LoVo (cell line): ENCODE measurements at regions not wholly inside any gene's neighbourhood (a gene's known extent, or its start where the extent isn't known, plus 50 kb on each side); places are given as distances from the start of the nearest gene placed in this dataset.
"Not testable (repeated sequence)": the region's sequence is repeated elsewhere in the genome, so short reads cannot be mapped to it uniquely, and the experiment has no call there.

Experiments used
- DNase-seq: peaks from one replicate; pipeline ENCODE4 v3.0.0-alpha.2; 2016; ENCODE audit warnings: low spot score

DNA sequence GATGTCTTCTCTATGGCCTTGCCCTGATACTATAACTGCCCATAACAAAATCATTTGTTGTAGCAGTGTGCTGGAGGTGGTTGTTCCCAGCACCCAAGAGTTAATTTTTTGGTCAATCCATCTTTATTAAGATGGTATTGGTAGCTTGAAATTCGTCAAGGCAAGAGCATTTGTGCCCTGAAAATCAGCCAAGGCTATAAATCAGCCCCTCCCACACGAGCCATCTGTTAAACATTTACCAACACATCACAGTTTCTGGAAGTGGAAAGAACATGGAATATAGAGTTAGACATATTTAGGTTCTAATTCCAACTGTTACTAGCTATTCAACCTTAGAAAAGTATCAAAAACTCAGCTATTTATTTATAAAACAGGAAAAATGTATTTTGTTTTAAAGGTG is 888.4 kb upstream of the GJE1 start:
- DNase-seq: no peak

DNA sequence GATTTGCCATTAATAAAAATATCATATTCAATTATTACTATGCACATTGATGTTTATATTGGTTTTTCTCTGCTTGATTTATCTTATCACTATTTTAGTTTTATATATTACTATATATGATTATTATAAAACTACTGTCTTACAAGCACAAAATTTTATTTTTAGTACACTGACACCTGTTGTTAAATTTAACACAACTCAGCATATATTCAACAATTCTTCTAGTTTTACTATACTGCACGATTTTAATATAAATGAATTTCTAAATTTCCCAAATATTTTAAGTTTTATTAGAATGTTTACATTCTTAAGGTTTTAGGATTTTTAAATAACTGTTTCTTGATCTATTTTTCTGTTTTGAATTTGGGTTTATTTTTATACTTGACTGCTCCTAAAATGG is 889.8 kb upstream of the GJE1 start:
- DNase-seq: no peak

DNA sequence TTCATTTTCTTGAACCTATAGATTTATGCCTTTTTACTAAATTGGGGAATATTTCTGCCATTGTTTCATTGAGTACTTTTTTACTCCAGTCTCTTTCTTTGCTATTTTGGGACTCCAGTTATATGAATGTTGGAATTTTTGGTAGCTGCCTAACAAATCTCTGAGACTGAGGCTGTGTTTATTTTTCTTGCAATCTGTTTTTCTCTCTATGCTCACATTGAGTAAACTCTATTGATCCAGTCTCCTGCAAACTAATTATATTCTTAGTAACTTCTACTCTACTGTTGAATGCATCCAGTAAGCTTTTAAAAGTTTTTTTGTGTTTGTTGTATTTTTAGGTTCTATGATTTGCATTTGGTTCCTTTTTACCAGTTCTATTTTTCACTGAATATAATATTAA is 903.4 kb upstream of the GJE1 start:
- DNase-seq: no peak

DNA sequence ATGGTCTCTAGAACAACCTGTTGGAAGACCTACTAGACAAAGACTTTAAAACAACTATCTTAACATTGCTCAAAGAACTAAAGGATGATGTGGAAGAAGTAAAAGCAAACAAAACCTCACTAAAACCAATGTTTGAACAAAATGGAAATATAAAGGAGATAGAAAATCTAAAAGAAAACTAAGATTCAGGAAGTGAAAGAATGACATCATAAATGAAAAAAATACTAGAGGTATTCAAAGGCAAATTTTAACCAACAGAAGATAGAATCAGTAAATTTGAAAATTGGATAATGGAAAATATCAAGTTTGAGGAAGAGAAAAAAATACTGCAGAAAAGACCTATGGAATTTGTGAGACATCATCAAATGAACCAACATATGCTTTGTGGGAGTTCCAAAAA is 914.1 kb upstream of the GJE1 start:
- DNase-seq: no peak

DNA sequence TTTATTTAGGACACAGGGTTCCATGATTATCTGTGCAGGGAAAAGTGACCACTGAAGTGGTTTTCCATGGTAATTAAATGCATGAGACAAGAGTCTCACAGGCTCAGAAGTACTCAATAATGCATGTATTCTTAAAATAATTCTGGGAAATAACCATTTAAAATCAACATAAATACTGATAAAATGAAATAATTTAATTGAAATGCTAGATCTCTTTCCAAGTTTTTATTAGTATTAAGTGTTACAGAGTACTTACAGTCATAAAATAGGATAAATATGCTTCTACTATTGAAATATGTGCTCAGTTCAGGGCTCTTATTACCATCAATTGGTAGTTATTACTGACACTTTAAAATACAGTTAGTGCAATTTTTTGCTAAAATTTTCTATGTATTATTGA is 916.0 kb upstream of the GJE1 start:
- no peak for DNase-seq

DNA sequence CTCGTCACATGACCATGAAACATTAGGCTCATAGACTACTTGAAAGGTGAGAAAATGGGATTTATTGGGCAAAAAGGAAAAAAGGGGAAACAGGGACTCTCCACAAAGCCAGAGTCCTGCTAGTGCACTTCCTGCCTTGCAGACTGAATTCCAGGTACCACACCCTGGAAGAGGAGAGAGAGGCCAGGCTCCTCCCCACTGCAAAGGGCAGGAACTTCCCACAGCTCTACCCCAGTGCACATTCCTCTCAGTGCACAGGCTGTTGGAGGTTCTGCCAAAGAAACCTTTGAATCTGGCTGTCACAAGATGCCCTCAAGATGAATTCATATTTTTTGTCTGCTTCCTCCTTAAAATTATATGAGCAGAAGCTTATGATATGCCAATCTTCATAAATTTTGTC is 920.4 kb upstream of the GJE1 start:
- peak; percentile 9 for DNase-seq

DNA sequence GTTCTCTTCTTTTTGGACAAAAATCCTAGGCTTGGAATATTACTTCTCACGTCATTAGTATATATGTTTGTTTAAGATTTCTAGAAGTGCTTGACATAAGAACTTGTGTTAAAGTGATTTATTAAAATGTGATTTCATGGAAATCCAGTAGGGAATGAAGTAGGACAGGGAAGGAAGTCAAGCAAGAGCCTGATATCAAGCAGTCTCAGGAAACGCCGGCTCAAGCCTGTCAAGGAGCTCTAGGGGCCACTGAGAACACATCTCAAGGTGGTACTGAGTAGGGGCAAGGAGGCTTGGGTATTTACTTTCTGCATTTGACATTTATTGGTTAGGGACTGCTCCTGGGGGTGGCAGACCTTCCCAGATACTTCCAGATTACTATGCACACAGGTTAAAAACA is 920.9 kb upstream of the GJE1 start:
- no peak for DNase-seq

DNA sequence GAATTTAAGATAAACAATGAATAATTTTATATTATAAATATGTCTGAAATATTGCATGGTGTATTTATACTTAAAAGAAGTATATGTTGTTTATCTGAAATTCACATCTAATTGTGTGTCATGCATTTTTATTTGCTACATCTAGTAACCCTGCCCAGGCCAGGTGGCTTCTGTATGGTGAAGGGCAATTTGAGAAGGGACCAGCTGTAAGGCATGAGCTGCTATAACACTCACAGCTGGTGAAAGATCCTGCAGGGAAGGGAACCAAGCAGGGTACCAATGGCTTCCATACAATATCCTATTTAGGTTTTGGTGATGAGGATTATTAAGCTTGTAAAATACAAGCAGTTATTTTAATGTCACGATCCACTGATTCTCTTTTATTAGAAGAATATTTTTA is 921.8 kb upstream of the GJE1 start:
- no peak for DNase-seq

DNA sequence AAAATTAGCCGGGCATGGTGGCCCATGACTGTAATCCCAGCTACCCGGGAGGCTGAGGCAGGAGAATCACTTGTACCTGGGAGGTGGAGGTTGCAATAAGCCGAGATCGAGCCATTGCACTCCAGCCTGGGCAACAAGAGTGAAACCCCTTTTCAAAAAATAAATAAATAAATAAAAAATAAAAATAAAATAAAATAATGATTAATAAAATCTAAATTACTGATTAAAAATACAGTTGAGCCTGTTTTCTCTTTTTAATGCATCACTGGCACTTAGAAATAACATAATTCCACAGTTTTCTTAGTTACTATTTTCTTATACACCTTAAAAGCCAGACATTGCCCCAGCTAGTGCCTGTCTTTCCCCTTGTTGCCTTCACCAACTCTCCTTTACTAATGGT is 922.8 kb upstream of the GJE1 start:
- no peak for DNase-seq

DNA sequence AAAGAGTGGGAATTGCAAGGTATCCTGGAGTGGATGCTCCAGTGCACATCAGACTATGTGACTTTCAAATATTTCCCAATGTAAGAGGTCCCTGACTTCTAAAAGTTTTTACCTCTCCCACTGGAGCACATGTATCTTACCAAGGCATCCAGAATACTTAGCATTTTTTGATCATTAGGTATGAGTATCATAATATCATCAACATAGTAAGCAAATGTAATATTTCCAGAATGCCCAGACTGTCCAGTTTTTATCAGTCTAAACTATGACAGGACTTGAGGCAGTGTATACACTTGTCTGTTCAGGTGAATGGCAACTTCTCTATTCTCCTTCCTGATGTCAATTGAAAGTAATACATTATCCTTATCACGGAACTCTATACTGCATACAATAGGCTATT is 924.6 kb upstream of the GJE1 start:
- DNase-seq: no peak

DNA sequence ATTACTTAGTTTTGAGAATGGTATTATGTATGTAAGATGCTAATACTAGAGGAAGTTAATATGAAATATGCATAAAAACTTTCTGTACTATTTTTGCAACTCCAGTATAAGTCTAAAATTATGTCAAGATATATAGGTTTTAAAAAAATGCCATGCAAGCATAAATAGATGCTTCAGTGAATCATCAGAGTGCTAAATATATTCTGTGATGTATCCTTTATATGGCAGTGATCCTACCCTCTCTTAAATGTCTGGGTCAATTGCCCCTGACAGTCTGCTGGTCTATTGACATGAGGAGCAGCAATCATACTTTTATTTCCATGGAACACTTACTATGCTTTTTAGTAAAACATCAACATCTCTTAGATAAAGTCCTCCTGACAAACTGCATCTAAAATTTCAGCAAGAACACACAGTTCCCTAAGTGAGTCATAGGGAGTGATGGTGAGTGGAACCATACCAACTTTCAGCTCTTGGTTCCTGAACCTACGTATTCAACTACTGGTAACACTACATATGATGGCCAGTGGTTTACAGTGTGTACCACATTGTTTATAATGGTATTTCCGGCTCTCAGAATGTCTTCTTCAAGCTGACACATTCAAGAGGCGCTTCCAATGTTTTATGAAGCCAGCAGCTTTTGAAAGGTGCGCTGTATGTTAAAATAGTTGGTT is 928.7 kb upstream of the GJE1 start:
- no peak for DNase-seq

DNA sequence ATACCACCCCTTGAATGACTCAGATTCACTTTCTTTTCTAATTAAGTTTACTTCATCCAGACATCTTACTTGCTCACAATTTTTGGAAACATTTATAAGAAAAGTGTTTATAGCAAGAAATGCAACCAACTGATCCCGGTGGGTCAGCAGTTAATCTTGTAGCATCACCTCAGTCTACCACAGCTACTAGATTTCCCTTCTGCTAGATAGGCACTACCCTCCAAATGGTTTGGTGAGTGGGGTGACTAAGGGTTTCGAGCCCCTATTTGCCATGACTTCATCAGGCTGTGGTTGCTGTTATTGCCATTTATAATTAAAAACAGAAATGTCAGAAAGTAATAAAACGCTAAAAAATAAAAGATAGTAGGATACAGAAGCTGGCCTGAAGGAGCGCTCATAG is 930.1 kb upstream of the GJE1 start:
- no peak for DNase-seq

DNA sequence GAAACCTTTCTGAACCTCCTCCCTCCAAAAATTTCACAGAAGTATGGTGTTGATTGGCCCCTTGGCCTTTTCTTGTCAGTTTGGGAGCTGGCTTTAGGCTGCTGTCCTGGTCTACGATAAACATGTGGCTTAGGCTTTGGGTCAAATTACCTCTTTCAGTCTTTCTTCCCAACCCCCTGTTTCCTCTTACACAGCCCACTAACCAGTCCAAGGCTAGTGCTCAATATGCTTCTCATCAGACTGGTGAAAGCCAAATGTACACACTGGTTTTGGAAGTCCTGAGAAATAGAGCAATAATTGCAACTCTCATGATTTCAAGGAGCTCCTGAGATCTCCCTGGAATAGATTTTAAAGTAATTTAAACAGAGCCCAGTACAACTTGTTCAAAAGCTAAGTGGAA is 933.7 kb upstream of the GJE1 start:
- no peak for DNase-seq

DNA sequence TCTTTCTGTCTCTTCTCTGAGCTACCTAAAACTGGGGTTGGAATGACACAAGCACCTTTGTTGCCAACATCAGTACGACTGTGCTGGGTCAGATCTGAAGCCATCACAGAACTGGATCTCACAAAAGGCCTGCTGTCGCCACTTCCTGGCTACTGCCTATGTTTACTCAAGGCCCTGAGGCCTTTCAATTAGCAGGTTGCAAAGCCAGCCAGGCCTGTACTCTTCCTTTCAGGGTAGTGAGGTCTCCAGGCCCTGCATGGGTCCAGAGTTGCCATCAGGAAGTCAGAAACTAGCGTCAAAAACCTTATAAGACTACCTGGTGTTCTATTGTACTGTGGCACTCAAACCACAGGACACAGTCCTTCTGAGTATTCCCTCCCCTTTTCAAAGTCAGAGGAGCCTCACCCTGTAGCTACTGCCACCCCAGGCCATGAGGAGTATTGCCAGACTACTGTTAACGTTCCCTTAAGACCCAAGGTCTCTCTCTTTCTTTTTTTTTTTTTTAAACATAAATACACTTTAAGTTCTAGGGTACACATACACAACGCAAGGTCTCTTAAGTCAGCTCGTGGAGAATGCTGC is 937.4 kb upstream of the GJE1 start:
- DNase-seq: no peak

DNA sequence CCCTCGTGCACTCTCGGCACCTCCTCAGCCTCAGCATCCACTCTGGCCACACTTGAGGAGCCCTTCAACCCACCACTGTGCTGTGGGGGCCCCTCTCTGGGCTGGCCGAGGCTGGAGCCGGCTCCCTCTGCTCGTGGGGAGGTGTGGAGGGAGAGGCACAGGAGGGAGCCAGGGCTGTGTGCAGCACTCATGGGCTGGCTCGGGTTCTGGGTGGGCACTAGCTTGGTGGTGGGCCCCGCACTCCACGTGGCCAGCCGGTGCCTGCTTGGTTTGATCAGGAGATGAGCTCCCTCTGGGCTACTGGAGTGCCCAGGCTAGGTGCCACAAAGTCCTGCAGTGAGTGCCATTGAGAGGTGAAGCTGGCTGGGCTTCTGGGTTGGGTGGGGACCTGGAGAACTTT is 949.4 kb upstream of the GJE1 start:
- no peak for DNase-seq

DNA sequence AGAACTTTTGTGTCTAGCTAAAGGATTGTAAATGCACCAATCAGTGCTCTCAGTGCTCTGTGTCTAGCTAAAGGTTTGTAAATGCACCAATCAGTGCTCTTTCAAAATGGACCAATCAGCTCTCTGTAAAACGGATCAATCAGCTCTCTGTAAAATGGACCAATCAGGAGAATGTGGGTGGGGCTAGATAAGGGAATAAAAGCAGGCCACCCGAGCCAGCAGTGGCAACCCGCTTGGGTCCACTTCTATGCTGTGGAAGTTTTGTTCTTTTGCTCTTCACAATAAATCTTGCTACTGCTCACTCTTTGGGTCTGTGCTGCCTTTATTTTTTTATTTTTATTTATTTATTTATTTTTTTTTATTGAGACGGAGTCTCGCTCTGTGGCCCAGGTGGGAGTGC is 957.3 kb upstream of the GJE1 start:
- not testable (repeated sequence) for DNase-seq

DNA sequence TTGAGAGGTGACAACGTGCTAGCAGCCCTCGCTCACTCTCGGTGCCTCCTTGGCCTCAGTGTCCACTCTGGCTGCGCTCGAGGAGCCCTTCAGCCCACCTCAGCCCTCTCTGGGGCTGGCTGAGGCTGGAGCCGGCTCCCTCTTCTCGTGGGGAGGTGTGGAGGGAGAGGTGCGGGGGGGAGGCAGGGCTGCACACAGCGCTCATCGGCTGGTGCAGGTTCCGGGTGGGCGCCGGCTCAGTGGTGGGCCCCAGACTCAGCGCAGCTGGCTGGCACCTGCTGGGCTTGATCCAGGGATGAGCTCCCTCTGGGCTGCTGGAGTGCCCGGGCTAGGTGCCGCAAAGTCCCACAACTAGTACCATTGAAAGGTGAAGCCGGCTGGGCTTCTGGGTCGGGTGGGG is 957.8 kb upstream of the GJE1 start:
- DNase-seq: no peak

DNA sequence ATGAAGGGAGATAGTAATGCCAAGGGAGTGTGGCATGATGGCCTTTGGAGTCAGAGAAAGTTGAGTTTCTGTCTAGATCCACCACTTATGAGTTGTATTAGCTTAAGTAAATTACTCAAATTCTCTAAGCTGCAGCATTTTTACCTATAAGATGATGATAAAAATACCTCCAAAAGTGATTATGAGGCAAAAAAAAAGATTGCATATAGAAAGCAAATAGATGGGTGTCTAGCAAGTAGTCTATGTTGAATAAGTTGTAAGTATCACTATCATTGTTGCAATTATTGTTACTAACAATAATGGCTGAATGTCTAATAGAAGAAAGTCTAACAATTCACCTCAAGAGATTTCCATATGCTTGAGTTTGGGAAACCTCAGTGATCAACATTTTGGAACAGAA is 959.2 kb upstream of the GJE1 start:
- no peak for DNase-seq

DNA sequence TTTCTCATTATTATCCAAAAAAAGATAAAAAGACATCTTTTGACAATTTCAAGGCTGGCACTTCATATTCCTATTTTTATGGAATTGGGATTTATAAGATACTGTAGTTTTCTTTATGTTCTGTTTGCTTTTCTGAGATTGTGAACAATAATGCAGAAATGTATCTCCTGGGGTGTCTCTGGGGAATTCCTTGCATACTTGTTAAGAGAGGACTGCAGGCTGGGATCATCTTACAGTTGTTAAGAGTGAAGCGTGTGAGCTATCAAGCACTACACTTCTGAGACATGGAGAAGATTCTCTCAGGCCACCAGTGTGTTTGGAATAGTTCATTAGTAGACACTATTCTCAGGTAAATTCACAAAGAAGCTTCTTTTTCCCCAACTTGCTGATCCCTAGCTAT is 963.3 kb upstream of the GJE1 start:
- no peak for DNase-seq

DNA sequence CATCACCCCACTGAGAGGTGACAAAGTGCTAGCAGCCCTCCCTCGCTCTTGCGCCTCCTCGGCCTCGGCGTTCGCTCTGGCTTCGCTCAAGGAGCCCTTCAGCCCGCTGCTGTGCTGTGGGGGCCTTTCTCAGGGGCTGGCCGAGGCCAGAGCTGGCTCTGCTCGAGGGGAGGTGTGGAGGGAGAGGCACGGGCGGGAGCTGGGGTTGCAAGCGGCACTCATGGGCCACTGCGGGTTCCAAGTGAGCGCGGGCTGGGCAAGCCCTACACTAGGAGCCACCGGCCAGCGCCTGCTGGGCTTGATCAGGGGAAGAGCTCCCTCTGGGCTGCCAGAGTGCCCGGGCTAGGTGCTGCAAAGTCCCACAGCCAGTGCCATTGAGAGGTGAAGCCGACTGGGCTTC is 964.8 kb upstream of the GJE1 start:
- DNase-seq: no peak

DNA sequence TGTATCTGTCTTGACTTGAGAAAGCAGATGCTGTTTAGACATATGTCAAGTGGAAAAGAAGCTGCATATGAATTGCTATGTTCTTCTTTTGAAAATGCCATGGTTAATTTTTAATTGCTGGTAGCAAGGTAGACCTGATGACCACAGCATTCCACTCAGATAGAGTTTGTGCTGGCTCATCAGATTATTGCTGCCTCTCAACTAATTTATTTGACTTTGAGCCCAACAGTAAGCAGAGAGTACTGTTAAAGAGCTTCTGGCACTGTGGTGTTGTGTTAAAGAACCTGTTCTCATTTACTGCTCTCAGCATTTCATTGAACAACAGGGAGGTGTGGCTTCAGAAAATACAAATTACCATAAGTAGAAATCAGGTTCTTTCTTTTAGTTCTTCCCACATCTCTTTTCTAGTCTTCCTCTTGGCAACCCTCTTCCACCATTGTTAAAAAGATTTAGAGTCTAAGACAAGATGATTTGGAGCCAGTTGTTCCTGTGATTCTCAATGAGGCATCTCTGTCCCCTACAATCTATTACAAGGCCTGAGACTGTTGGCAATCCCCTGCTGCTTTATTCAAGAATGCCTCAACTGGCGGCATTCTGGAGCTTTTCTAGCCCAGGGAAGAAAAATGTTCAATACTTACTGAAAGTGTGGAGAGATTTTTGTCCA is 967.6 kb upstream of the GJE1 start:
- DNase-seq: no peak

DNA sequence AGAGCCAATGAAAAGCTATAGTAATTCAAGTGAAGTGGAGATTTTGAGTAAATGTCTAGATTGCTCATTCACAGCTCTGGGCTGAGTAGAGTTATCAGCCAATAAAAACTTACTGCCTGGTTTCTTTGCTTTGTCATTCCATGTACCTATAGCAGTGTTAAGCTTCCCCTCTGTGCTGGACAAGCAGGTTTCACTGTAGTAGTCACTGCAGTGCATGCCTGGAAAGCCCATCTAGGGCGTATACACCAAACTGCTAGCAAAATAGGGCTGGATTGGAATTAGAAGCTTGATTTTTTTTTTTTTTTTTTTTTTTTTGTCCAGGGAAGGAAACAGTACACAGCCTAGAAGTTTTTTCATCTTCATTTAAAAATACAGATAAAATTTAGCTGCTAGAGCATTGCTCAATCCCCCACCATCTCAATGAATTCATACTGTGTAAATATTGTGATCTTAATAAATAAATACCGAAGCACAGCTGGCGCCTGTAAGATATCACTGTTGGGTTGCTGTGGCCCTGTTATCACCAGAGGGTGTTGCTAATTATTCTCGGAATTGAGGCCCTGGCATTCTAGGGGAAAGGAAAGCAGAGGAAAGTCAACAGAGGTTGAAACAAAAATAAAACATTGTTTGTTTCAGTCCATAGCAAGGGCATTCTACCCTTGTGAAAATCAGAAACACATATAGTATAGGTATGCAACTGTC is 968.5 kb upstream of the GJE1 start:
- DNase-seq: no peak

DNA sequence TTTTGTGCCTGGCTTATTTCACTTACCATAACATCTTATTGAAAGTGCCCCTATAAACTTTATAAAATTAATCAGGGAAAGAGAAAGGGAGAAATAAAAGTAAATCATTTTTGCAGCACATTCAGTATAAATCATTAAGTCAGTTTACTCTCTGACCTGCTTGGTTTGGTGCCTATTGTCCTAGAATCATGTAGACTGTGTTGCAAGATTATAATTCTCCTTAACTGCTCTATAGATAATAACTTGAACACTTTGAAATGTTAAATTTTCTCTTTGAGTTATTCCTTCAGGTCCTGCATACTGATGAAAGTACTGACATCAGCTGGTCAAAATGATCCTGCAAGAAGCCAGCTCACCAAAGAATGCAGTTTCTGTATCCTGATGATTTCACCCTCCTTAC is 969.6 kb upstream of the GJE1 start:
- DNase-seq: no peak
